ENCODE measurements at regions not wholly inside any gene's neighbourhood (a gene's known extent, or its start where the extent isn't known, plus 50 kb on each side); places are given as distances from the start of the nearest gene placed in this dataset.

GRCh38 chr13:21932578-21932977 is 261.7 kb downstream of the FGF9 start:
- TF ChIP-seq, protein P1, sequence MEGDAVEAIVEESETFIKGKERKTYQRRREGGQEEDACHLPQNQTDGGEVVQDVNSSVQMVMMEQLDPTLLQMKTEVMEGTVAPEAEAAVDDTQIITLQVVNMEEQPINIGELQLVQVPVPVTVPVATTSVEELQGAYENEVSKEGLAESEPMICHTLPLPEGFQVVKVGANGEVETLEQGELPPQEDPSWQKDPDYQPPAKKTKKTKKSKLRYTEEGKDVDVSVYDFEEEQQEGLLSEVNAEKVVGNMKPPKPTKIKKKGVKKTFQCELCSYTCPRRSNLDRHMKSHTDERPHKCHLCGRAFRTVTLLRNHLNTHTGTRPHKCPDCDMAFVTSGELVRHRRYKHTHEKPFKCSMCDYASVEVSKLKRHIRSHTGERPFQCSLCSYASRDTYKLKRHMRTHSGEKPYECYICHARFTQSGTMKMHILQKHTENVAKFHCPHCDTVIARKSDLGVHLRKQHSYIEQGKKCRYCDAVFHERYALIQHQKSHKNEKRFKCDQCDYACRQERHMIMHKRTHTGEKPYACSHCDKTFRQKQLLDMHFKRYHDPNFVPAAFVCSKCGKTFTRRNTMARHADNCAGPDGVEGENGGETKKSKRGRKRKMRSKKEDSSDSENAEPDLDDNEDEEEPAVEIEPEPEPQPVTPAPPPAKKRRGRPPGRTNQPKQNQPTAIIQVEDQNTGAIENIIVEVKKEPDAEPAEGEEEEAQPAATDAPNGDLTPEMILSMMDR (conservative IDR thresholded peaks at IDR 0.05 in 1 of 2, IDR thresholded peaks at IDR 0.05 in 1 of 2; ENCODE audit: low read depth in 1 of 2, low read length in 2 of 2): no peak
- no peak for TF ChIP-seq EZH2 (IDR thresholded peaks at IDR 0.05; ENCODE audit: low read length, missing control alignments)
